Aorta (tissue), 5 donors: ENCODE measurements at regions not wholly inside any gene's neighbourhood (a gene's known extent, or its start where the extent isn't known, plus 50 kb on each side); places are given as distances from the start of the nearest gene placed in this dataset.
"Not testable (repeated sequence)": the region's sequence is repeated elsewhere in the genome, so short reads cannot be mapped to it uniquely, and the experiment has no call there.

ENCODE experiments used
- ATAC-seq: fragments of 200-7000 bp; cut with Tn5 transposase; one replicate; pipeline ENCODE4 v1.9.1; 2022; ENCODE audit warnings: moderate library complexity; ENCODE audit not compliant: low FRiP score
- DNase-seq, 2 donors: peaks; one replicate each; pipeline ENCODE4 v3.0.0-alpha.2; 2020
- H3K27ac ChIP-seq, 2 donors: one replicate each; pipeline ENCODE4 v1.5.1; 2013; ENCODE audit warnings: low read length in 2 of 2, mild to moderate bottlenecking in 2 of 2, moderate library complexity in 2 of 2, control low read depth in 1 of 2, inconsistent platforms in 1 of 2, low read depth in 1 of 2
- H3K27me3 ChIP-seq, 2 donors: one replicate each; pipeline ENCODE4 v1.6.1; 2013; ENCODE audit warnings: control low read depth in 1 of 2, low read length in 1 of 2, mild to moderate bottlenecking in 1 of 2, moderate library complexity in 1 of 2; ENCODE audit not compliant: insufficient read depth in 2 of 2, control insufficient read depth in 1 of 2
- H3K36me3 ChIP-seq, 2 donors: one replicate each; pipeline ENCODE4 v1.6.1; 2013; ENCODE audit warnings: control low read depth in 1 of 2, low read length in 1 of 2, mild to moderate bottlenecking in 1 of 2; ENCODE audit not compliant: insufficient read depth in 2 of 2, control insufficient read depth in 1 of 2
- H3K4me1 ChIP-seq, 2 donors: one replicate each; pipeline ENCODE4 v1.6.1; 2013; ENCODE audit warnings: low read length in 2 of 2, control low read depth in 1 of 2, mild to moderate bottlenecking in 1 of 2, moderate library complexity in 1 of 2; ENCODE audit not compliant: insufficient read depth in 2 of 2, control insufficient read depth in 1 of 2
- H3K4me3 ChIP-seq, 2 donors: one replicate each; pipeline ENCODE4 v1.5.1; 2013; ENCODE audit warnings: low read length in 2 of 2, control low read depth in 1 of 2, mild to moderate bottlenecking in 1 of 2
- H3K9me3 ChIP-seq: one replicate; pipeline ENCODE4 v1.6.1; 2013; ENCODE audit warnings: mild to moderate bottlenecking, low read length; ENCODE audit not compliant: control insufficient read depth
- WGBS, 2 donors: extraction: QIAGEN DNeasy Blood & Tissue Kit; methylation state at CpG; one replicate each; pipeline ENCODE4 v1.1.7; 2013; 5-methylcytosine and 5-hydroxymethylcytosine counted together
- intact Hi-C, 2 donors: fragments of 100-400 bp; cut with DNase I; formaldehyde crosslinking; loops; one replicate each; pipeline versions ENCODE4 v1.14.2 to v1.15.0; 2022
- donor health status: healthy with polysubstance abuse.
- donor health status: Bipolar disorder and iron deficiency.
- donor health status: DM: no; HTN: no; CAD: no.
- donor health status: DM: no; HTN: no; CAD: no.
- donor health status: DM: yes; HTN: yes; CAD: no.

DNA sequence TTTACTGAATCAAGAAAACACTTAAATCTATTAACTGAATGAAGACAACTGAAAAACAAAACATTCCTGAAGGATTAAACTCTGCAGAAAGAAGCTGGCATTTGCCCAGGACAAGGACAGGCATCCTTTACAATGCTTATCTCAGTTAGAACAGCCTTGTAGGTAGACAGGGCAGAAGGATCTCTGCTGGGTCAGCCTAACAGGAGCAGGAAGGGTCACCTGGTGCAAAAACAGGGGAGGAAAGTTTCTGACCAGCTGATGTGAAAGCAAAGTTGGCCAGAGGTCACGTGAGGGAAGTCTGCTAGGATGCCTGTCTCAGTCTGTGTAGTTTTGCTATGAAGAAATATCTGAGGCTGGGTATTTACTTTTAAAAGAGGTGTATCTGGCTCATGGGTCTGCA is 348.6 kb downstream of the ANAPC1 start:
- Histone ChIP-seq H3K27ac (no peak overlapping the region), H3K4me3 (no peak overlapping the region), H3K9me3 (no peaks in the 10 kb centered on the region), H3K36me3 (no peaks in the 10 kb centered on the region), H3K4me1 (no peaks in the 10 kb centered on the region), H3K27me3 (no peaks in the 10 kb centered on the region)
- ATAC-seq, result no peak
- whole genome bisulfite sequencing, 2 donors, result 25 to 26% methylated on average over 1 of the region's 1 CpG
- intact Hi-C loops, result no loop called here
- no peak for DNase-seq

DNA sequence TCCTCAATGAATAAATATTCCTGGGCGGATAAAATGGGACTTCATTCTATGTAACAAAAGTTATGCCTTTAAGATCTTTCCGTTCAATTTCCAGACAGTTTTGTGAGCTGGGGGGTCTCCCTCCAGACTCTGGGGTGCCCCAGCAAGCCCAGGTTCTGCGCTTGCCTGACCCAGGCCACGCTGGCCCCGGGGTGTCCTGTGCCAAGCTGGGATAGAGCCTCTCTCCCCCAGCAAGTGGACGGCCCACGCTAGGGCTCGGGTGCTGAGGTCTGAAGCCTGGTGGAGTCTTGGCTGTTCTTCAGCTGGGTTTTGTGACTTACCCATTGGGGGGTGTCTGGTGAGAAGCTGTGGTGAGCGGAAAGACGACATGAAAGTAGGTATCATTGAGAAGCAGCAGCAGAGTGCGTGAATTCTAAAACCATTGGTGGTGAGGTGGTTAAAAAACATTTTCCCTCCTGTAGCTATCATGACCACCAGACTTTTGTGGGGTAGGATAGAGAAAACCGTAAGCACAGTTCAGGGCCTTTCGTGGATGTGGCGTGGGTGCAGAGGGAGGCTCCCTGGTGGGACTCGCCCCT is 346.8 kb downstream of the ANAPC1 start:
- H3K27ac ChIP-seq, result no peak overlapping the region
- no peaks in the 10 kb centered on the region for H3K36me3 ChIP-seq
- 95 to 96% methylated on average over 15 of the region's 15 CpGs for WGBS, 2 donors
- ATAC-seq (no peak), DNase-seq (peak in 1 of 2 donors; percentile 74)
- no peak overlapping the region for H3K4me3 ChIP-seq
- intact Hi-C loops, result no loop called here
- no peaks in the 10 kb centered on the region for H3K4me1 ChIP-seq
- no peaks in the 10 kb centered on the region for H3K9me3 ChIP-seq
- no peaks in the 10 kb centered on the region for H3K27me3 ChIP-seq

DNA sequence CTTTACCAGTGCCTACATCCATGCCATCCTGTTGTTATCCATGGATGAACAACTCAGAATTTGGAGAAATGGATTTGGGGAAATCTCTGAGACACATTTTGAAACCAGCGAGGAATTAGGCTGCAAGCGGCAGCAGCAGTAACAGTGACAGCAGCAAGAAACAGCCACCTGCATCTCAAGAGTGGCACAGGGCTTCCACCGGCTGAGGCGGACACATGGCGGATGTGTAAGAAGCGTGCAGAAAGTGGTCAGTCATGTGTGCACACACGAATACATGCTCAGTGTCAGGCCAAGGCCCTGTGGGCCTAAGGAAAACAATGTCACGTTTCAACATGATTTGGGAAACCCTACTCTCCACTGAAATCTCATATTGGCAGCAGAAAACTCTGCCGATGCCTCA is 344.0 kb downstream of the ANAPC1 start:
- H3K9me3 ChIP-seq, H3K27ac ChIP-seq, H3K4me1 ChIP-seq, H3K27me3 ChIP-seq, H3K4me3 ChIP-seq, intact Hi-C loops, DNase-seq, H3K36me3 ChIP-seq, ATAC-seq: not testable (repeated sequence)
- 80 to 95% methylated on average over 4 to 7 of the region's 9 CpGs for WGBS, 2 donors

DNA sequence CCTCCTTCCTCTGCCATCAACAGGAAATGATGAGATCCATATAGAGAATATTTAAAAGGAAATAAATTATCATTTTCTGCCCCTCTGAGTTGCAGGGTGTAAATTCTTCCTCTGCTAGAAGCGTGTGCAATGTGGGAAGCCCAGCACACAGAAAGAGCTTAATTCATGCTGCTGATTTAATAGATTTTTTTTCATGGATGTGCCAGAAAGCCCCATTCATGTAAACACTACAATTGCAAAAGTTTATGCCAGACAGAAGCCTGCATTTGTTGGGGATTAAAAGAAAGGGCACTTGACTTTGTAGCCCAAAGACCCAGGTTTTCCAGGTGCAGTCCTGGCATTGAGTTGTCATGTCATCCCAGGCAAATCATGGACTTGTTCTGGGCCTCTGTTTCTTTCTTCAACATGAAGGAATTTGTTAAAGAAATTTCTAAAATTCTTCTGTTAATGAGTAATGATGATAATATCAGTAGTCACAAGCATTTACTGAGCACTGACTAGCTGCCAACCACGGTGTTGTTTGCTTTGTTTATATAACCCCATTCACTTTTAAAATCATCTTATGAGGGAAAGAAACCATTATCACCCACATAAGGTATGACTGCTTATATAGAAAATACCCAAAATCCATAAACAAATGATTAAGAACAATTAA is 341.7 kb downstream of the ANAPC1 start:
- ATAC-seq, H3K27me3 ChIP-seq, H3K36me3 ChIP-seq, H3K9me3 ChIP-seq, H3K27ac ChIP-seq, H3K4me3 ChIP-seq, H3K4me1 ChIP-seq, DNase-seq, intact Hi-C loops: not testable (repeated sequence)
- WGBS, 2 donors, result 17 to 21% methylated on average over 1 of the region's 2 CpGs

DNA sequence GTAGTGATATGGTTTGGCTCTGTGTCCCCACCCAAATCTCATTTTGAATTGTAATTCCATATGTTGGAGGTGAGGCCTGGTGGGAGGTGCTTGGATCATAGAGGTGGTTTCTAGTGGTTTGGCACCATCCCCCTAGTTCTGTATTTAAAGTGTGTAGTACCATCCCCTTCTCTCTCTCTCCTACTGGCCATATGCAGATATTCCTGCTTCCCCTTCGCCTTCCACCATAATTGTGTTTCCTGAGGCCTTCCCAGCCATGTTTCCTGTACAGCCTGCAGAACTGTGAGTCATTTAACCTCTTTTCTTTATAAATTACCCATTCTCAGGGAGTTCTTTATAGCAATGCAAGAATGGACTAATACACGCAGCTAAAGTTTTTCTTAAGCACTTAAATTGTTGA is 340.0 kb downstream of the ANAPC1 start:
- WGBS, 2 donors, result 0 to 45% methylated on average over 1 of the region's 2 CpGs
- H3K27ac ChIP-seq, H3K27me3 ChIP-seq, H3K9me3 ChIP-seq, intact Hi-C loops, H3K4me3 ChIP-seq, ATAC-seq, H3K36me3 ChIP-seq, H3K4me1 ChIP-seq, DNase-seq: not testable (repeated sequence)

DNA sequence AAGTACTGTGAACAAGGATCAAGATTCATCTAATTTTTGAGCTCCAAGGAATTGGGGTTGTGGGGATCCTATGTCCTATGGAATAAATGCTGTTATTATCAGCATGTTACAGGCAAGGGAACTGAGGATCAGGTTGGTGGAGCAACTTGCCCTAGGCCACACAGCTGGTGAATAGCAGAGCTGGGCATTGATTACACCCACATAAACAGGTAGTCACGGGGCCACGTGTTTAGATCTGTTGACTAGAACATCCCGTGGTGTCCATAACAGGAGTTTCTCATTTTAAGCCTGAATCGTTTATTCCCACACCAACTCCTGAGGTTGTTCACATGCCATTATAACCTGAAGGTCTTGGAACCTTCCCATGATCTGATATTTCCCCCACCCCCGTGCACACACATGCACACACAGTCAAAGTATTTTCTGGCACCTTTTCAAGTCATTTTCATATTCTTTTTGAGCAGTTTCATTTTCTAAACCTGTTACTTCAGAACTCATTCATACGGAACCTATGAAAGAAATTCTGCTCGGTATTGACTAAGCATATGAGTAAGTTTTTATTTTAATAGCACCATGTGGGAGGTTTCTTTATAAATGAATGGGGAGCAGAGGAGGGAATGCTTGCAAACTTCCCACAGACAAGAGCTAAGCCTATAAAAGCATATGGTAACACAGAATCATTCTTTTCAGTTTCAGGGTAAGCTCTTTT is 338.1 kb downstream of the ANAPC1 start:
- H3K4me3 ChIP-seq, ATAC-seq, H3K4me1 ChIP-seq, H3K27ac ChIP-seq, H3K36me3 ChIP-seq, H3K27me3 ChIP-seq, intact Hi-C loops, DNase-seq, H3K9me3 ChIP-seq: not testable (repeated sequence)
- 74 to 76% methylated on average over 4 to 6 of the region's 7 CpGs for WGBS, 2 donors

DNA sequence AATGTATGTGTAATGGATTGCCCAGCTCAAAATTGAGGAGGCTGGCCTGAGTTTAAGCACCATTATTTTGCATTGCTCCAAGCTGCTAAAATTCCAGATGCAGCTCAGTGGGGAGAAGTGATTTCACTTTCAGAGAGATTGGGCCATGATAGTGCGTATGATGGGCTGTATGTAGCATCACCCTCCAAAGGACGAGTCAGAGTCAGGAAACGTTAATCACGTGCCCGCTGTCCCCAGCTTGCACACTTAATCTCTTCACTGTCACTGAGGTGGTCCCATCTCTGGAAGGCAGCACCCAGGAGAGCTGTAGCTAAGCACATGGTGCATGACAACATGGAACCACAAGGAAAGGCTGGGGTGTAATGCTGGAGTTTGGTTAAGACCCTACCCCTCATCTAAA is 337.4 kb downstream of the ANAPC1 start:
- intact Hi-C loops, H3K27ac ChIP-seq, H3K36me3 ChIP-seq, DNase-seq, ATAC-seq, H3K4me3 ChIP-seq, H3K9me3 ChIP-seq, H3K27me3 ChIP-seq, H3K4me1 ChIP-seq: not testable (repeated sequence)
- 91% methylated on average over 5 of the region's 5 CpGs for WGBS, 2 donors

DNA sequence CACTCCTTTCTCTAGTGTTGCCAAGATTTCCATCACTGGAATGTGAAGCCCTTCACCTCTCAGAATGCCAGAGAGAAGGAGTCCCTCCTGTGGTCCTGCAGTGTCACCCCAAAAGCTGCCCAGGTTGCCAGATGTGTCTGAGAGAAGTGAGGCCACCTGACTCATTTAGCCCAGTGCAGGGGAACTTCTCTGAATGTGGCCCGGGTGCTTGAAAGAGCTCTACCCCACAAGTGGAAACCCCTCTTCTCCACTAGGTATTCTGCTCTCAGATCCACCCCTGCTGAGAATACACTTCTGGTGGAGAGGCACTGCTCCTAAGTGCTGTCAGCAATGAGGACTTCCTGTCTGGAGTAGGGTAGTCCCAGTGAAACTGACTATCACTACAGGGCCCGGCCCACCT is 334.8 kb downstream of the ANAPC1 start:
- H3K9me3 ChIP-seq, ATAC-seq, H3K27ac ChIP-seq, DNase-seq, intact Hi-C loops, H3K4me3 ChIP-seq, H3K36me3 ChIP-seq, H3K27me3 ChIP-seq, H3K4me1 ChIP-seq: not testable (repeated sequence)
- 95 to 100% methylated on average over 1 of the region's 2 CpGs for WGBS, 2 donors

DNA sequence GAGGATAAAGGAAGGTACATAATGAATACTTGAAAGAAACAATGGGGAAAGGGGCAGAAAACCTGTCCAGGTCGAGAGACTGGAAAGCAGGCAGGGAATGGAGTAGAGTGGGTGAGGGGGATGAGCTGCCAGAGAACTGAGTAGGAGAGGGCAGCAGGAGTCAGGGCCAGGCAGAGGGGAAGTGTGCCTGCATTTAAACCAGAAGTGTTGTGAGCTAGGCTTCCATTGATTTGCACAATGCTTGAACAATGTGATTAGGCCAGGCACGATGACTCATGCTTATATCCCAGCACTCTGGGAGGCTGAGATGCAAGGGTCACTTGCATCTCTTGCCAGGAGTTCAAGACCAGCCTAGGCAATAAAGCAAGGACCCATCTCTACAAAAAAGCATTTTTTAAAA is 332.6 kb downstream of the ANAPC1 start:
- DNase-seq, H3K4me3 ChIP-seq, H3K27me3 ChIP-seq, H3K9me3 ChIP-seq, H3K36me3 ChIP-seq, H3K4me1 ChIP-seq, intact Hi-C loops, H3K27ac ChIP-seq, ATAC-seq: not testable (repeated sequence)
- 55 to 83% methylated on average over 1 to 2 of the region's 2 CpGs for WGBS, 2 donors
